SH-SY5Y (cell line): ENCODE measurements at regions not wholly inside any gene's neighbourhood (a gene's known extent, or its start where the extent isn't known, plus 50 kb on each side); places are given as distances from the start of the nearest gene placed in this dataset.

Experiments used
- GATA2 ChIP-seq: IDR thresholded peaks from 2 replicates; pipeline ENCODE4 v1.6.1; 2011; ENCODE audit warnings: mild to moderate bottlenecking, low read depth, low read length
- GATA3 ChIP-seq: IDR thresholded peaks from 2 replicates; pipeline ENCODE4 v1.6.1; 2011; ENCODE audit warnings: low read depth, mild to moderate bottlenecking, low read length, moderate library complexity

DNA sequence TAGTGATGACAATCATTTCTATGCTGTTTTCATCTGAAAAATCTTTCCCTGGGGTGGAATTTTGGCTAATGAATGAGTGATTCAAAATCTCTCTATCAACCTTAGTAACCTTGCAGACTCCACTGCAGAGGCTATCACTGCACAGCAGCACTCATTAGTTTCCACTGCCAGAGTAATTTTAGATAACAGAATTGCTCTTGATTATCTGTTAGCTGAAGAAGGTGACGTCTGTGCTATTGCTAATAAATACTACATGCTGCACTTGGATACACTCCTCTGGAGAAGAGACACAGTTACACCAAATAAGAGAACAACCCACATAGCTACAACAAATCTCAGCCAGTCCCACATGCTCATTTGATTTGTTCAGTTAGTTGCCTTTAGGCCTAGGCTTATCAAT is 1348.4 kb downstream of the NCAM2 start:
- TF ChIP-seq GATA3 (peak; percentile 52; the same call in 1 of the 2 replicates), GATA2 (peak; percentile 56)
